ENCODE measurements at regions not wholly inside any gene's neighbourhood (a gene's known extent, or its start where the extent isn't known, plus 50 kb on each side); places are given as distances from the start of the nearest gene placed in this dataset.

GRCh38 chr10:121106611-121107010, 255.4 kb downstream of the WDR11 start:
- no peak for TF ChIP-seq ZNF274 (IDR thresholded peaks at IDR 0.05; ENCODE audit: low read depth, low read length)
- no peak for TF ChIP-seq SUZ12 (IDR thresholded peaks at IDR 0.05; ENCODE audit: extremely low read depth, insufficient read depth, insufficient read length)
